Esophagus muscularis mucosa (tissue), 4 donors: ENCODE measurements at regions not wholly inside any gene's neighbourhood (a gene's known extent, or its start where the extent isn't known, plus 50 kb on each side); places are given as distances from the start of the nearest gene placed in this dataset.

Source experiments
- DNase-seq: peaks from one replicate; pipeline ENCODE4 v3.0.0-alpha.2; 2017; ENCODE audit errors: extremely low spot score
- H3K27ac ChIP-seq, 4 donors: fragments of 200-600 bp; sonication (generic); replicated peaks in 1 of 4; 1 replicate in 3 of 4; 2 replicates in 1 of 4; pipeline ENCODE4 v1.5.1; 2016 to 2019; ENCODE audit warnings: mild to moderate bottlenecking in 1 of 4
- H3K27me3 ChIP-seq, 4 donors: fragments of 200-600 bp; sonication (generic); one replicate each; pipeline versions ENCODE4 v1.5.1 to v1.6.0; 2016 to 2019
- H3K36me3 ChIP-seq, 4 donors: fragments of 200-600 bp; sonication (generic); one replicate each; pipeline ENCODE4 v1.5.1; 2016 to 2019
- H3K4me1 ChIP-seq, 4 donors: fragments of 200-600 bp; sonication (generic); one replicate each; pipeline ENCODE4 v1.5.1; 2016 to 2019
- H3K4me3 ChIP-seq, 4 donors: fragments of 200-600 bp; sonication (generic); 1 replicate in 2 of 4; 2 replicates in 2 of 4; pipeline ENCODE4 v1.5.1; 2016 to 2019; ENCODE audit warnings: mild to moderate bottlenecking in 4 of 4, moderate library complexity in 1 of 4
- H3K9me3 ChIP-seq, 4 donors: fragments of 200-600 bp; sonication (generic); 1 replicate in 3 of 4; 2 replicates in 1 of 4; pipeline ENCODE4 v1.5.1; 2016 to 2019
- EP300 ChIP-seq: sonication (generic); formaldehyde crosslinking; IDR thresholded peaks from one replicate; pipeline ENCODE4 v1.6.1; 2017; ENCODE audit warnings: antibody characterized with exemption
- POLR2A ChIP-seq: fragments of 450-650 bp; IDR thresholded peaks from one replicate; pipeline ENCODE4 v1.6.1; 2017; ENCODE audit warnings: antibody characterized with exemption, moderate library complexity, mild to moderate bottlenecking, low read depth
- POLR2AphosphoS5 ChIP-seq, 2 donors: sonication (generic); formaldehyde crosslinking; IDR thresholded peaks; one replicate each; pipeline ENCODE4 v1.6.1; 2017; ENCODE audit warnings: antibody characterized with exemption in 2 of 2
- WGBS: methylation state at CpG from one replicate; pipeline ENCODE4 v1.1.5; 2018; 5-methylcytosine and 5-hydroxymethylcytosine counted together
- intact Hi-C: fragments of 100-400 bp; cut with DNase I; formaldehyde crosslinking; loops from one replicate; pipeline ENCODE4 v1.15.1; 2023
- TF ChIP-seq, protein P1 (sequence below), 3 experiments: fragments of 200-600 bp in 2 of 3; fragments of 450-650 bp in 1 of 3; sonication (generic) in 2 of 3; IDR thresholded peaks; one replicate each; pipeline ENCODE4 v1.5.1; 2017 to 2019; ENCODE audit warnings: antibody characterized with exemption in 3 of 3, mild to moderate bottlenecking in 2 of 3, moderate library complexity in 1 of 3

DNA sequence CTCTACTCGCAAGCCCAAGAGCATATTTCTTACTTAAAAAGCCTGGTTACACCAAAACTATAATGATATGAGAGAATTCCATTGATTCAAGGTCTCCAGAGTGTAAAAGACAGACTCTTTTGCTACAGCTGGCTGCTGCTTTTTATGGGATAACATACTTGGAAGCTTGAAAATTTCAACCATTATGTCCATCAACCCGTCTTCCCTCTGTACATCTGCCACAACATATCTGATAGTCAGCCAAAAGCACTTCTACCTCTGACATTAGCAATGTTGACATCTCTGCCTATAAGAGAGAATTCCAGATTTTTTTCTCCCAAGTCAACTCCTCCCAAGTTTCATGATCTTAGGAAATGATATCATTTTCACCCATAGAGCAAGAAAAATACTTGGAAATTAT lies 54.4 kb upstream of the IQCM start:
- no peaks in the 10 kb centered on the region for H3K36me3 ChIP-seq
- no peak overlapping the region for H3K27ac ChIP-seq
- H3K9me3 ChIP-seq: no peaks in the 10 kb centered on the region
- TF ChIP-seq POLR2A: no peak
- TF ChIP-seq POLR2AphosphoS5 (IDR thresholded peaks at IDR 0.05): no peak
- TF ChIP-seq EP300: no peak
- TF ChIP-seq, protein P1, sequence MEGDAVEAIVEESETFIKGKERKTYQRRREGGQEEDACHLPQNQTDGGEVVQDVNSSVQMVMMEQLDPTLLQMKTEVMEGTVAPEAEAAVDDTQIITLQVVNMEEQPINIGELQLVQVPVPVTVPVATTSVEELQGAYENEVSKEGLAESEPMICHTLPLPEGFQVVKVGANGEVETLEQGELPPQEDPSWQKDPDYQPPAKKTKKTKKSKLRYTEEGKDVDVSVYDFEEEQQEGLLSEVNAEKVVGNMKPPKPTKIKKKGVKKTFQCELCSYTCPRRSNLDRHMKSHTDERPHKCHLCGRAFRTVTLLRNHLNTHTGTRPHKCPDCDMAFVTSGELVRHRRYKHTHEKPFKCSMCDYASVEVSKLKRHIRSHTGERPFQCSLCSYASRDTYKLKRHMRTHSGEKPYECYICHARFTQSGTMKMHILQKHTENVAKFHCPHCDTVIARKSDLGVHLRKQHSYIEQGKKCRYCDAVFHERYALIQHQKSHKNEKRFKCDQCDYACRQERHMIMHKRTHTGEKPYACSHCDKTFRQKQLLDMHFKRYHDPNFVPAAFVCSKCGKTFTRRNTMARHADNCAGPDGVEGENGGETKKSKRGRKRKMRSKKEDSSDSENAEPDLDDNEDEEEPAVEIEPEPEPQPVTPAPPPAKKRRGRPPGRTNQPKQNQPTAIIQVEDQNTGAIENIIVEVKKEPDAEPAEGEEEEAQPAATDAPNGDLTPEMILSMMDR (IDR thresholded peaks at IDR 0.05): no peak
- intact Hi-C loops: no loop called here
- H3K27me3 ChIP-seq: no peaks in the 10 kb centered on the region
- H3K4me1 ChIP-seq: no peaks in the 10 kb centered on the region
- 70% methylated on average over 2 of the region's 2 CpGs for WGBS
- H3K4me3 ChIP-seq: no peak overlapping the region
- DNase-seq: no peak

DNA sequence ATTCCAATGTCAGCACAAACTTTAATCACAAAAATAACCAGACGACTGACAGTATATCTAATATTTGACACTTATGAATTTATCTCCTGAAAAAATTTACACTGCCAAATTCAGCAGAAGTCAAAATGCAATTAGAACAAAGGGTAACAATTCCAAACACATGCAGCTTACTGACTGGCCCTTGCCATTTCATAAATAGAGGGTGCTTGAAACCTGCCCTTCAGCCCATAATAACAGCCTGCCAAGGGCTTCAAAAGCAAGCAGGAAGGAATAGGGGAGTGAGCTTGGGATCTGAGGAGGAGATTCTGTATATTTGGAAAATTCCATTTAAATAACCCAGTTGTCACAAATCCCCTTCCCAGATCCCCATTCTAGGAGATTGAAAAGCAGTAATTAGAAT lies 66.1 kb upstream of the IQCM start:
- TF ChIP-seq POLR2AphosphoS5 (IDR thresholded peaks at IDR 0.05) (no peak), POLR2A (no peak), EP300 (no peak)
- TF ChIP-seq, protein P1 (IDR thresholded peaks at IDR 0.05): no peak
- intact Hi-C loops: no loop called here
- peaks cover 5 to 32% (median 18%) of the 10 kb centered on the region in 4 donors for H3K4me1 ChIP-seq

DNA sequence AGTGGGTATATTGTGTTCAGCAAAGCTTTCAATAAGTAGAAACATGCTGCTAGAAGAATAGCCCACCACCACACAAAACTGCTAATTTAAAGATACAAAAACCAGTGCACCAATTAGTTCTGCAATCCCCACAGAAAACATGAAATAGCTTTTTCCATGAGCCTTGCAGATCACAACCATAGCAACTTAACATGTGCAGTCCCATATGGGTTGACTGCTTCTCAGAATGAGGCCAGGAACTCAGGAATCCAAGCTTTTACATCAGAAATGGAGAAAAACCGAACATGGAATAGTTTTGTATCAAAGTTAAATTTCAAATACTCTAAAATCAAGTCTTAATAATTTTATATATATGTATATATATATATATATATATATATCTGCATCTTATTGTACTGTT lies 66.6 kb upstream of the IQCM start:
- no peak overlapping the region for H3K27ac ChIP-seq
- H3K36me3 ChIP-seq: no peaks in the 10 kb centered on the region
- TF ChIP-seq POLR2A (no peak), EP300 (no peak)
- TF ChIP-seq, protein P1 (IDR thresholded peaks at IDR 0.05): no peak
- no peak overlapping the region for H3K4me3 ChIP-seq
- intact Hi-C loops: no loop called here
- no peaks in the 10 kb centered on the region for H3K27me3 ChIP-seq
- H3K9me3 ChIP-seq: no peaks in the 10 kb centered on the region
- no peak for DNase-seq
- WGBS: 89% methylated on average over 1 of the region's 1 CpG
- H3K4me1 ChIP-seq: peaks cover 5 to 32% (median 18%) of the 10 kb centered on the region in 4 donors

More for the DNA sequence above, 66.1 kb upstream of the IQCM start:
- no peaks in the 10 kb centered on the region for H3K36me3 ChIP-seq
- no peak for DNase-seq
- H3K4me3 ChIP-seq: no peak overlapping the region
- H3K27ac ChIP-seq: no peak overlapping the region
- 91% methylated on average over 1 of the region's 1 CpG for WGBS
- H3K9me3 ChIP-seq: no peaks in the 10 kb centered on the region
- no peaks in the 10 kb centered on the region for H3K27me3 ChIP-seq

DNA sequence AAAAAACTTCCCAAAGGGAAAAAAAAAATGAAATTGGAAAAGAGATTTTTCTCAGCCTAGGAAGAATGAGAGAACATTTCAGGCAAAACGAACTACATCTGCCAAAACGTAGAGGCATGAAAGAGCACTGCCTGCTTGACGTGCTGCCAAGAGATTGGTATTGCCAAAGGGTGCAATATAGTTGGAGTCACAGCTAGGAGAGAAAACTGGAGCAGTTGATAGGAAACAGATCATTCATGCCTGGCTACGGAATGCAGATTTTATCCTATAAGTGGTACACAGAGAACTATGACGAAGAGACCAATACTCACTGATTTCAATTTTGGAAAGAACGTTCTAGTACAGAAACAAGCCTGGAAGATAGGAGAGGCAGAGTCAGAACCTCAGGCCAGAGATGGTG lies 68.4 kb upstream of the IQCM start:
- peaks cover 5 to 32% (median 18%) of the 10 kb centered on the region in 4 donors for H3K4me1 ChIP-seq
- TF ChIP-seq, protein P1 (IDR thresholded peaks at IDR 0.05): no peak
- no peak for TF ChIP-seq POLR2A
- no peak for TF ChIP-seq POLR2AphosphoS5 (IDR thresholded peaks at IDR 0.05)
- TF ChIP-seq EP300: no peak
- H3K27ac ChIP-seq: no peak overlapping the region
- intact Hi-C loops: no loop called here
- H3K9me3 ChIP-seq: no peaks in the 10 kb centered on the region
- no peaks in the 10 kb centered on the region for H3K27me3 ChIP-seq
- WGBS: 50% methylated on average over 6 of the region's 6 CpGs
- no peak for DNase-seq
- no peak overlapping the region for H3K4me3 ChIP-seq
- H3K36me3 ChIP-seq: no peaks in the 10 kb centered on the region

DNA sequence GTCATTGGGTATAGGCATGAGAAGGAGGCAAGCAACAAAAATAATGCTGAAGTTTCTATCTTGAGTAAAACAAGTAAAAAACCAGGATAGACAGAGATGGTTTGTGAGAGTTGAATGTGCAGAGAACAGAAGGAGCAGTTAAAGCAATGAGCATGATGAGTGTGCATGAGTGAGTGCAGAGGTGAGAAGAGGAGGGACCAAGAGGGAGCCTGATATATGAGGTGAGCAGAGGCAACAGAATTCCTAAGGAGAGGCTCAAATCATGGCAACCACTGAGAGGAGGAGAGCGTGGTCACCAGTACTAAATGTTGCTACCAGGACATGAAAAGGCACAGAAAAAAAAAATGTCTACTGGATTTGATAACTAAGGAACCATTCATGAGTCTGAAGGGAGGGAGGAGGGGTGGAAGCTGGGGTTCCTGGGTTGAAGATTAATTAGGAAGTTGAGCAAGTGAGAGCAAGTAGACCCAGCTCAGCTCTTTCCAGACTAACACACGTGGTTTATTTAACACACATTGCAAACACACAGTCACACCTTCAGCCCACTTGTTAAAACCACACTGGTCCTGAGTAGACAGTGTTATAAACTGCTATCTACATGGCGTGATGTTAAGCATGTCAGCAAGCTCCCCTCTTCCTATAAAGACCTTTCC lies 69.0 kb upstream of the IQCM start:
- H3K4me3 ChIP-seq: no peak overlapping the region
- no peak for TF ChIP-seq POLR2AphosphoS5 (IDR thresholded peaks at IDR 0.05)
- no peak for TF ChIP-seq EP300
- TF ChIP-seq POLR2A: no peak
- TF ChIP-seq, protein P1 (IDR thresholded peaks at IDR 0.05): no peak
- H3K4me1 ChIP-seq: peaks cover 5 to 33% (median 18%) of the 10 kb centered on the region in 4 donors
- H3K9me3 ChIP-seq: no peaks in the 10 kb centered on the region
- intact Hi-C loops: no loop called here
- no peaks in the 10 kb centered on the region for H3K36me3 ChIP-seq
- no peaks in the 10 kb centered on the region for H3K27me3 ChIP-seq
- WGBS: 74% methylated on average over 3 of the region's 3 CpGs
- no peak overlapping the region for H3K27ac ChIP-seq
- no peak for DNase-seq
